Trophoblast cell (in vitro differentiated cells and primary cell): ENCODE measurements at regions not wholly inside any gene's neighbourhood (a gene's known extent, or its start where the extent isn't known, plus 50 kb on each side); places are given as distances from the start of the nearest gene placed in this dataset.
"Not testable (repeated sequence)": the region's sequence is repeated elsewhere in the genome, so short reads cannot be mapped to it uniquely, and the experiment has no call there.

Experiments used
- DNase-seq, 2 donors: peaks; one replicate each; pipeline ENCODE4 v3.0.0-alpha.2; 2016
- H2AFZ ChIP-seq: 2 replicates; pipeline ENCODE4 v1.6.1; 2013; ENCODE audit warnings: low read length, moderate library complexity, mild to moderate bottlenecking; ENCODE audit not compliant: insufficient read depth, poor library complexity
- H2AK5ac ChIP-seq: 2 replicates; pipeline ENCODE4 v1.6.1; 2013; ENCODE audit warnings: mild to moderate bottlenecking, low read length
- H2BK120ac ChIP-seq: 2 replicates; pipeline ENCODE4 v1.6.1; 2013; ENCODE audit warnings: low read length, mild to moderate bottlenecking, moderate library complexity; ENCODE audit not compliant: insufficient read depth, poor library complexity
- H2BK12ac ChIP-seq: 2 replicates; pipeline ENCODE4 v1.6.1; 2013; ENCODE audit warnings: mild to moderate bottlenecking, low read length, moderate library complexity
- H2BK5ac ChIP-seq: 2 replicates; pipeline ENCODE4 v1.6.1; 2013; ENCODE audit warnings: low read length, low read depth, moderate library complexity, mild to moderate bottlenecking; ENCODE audit not compliant: poor library complexity
- H3K14ac ChIP-seq: 2 replicates; pipeline ENCODE4 v1.6.1; 2013; ENCODE audit warnings: mild to moderate bottlenecking, low read length
- H3K18ac ChIP-seq: 2 replicates; pipeline ENCODE4 v1.6.1; 2013; ENCODE audit warnings: mild to moderate bottlenecking, low read length
- H3K23ac ChIP-seq: 2 replicates; pipeline ENCODE4 v1.6.1; 2013; ENCODE audit warnings: low read length
- H3K27ac ChIP-seq: 2 replicates; pipeline ENCODE4 v1.5.1; 2013; ENCODE audit warnings: low read depth, mild to moderate bottlenecking, inconsistent platforms, low read length, moderate library complexity
- H3K27me3 ChIP-seq: 2 replicates; pipeline ENCODE4 v1.6.1; 2013; ENCODE audit warnings: inconsistent platforms, mild to moderate bottlenecking, low read length, moderate library complexity; ENCODE audit not compliant: insufficient read depth
- H3K36me3 ChIP-seq, 2 experiments: 1 replicate in 1 of 2; 2 replicates in 1 of 2; pipeline ENCODE4 v1.6.1; 2013; ENCODE audit warnings: low read length in 2 of 2, mild to moderate bottlenecking in 2 of 2, moderate library complexity in 1 of 2; ENCODE audit not compliant: insufficient read depth in 2 of 2, control insufficient read depth in 1 of 2
- H3K4ac ChIP-seq: 2 replicates; pipeline ENCODE4 v1.6.1; 2013; ENCODE audit warnings: low read depth, mild to moderate bottlenecking, low read length, moderate library complexity
- H3K4me1 ChIP-seq, 2 experiments: 1 replicate in 1 of 2; 2 replicates in 1 of 2; pipeline ENCODE4 v1.6.1; 2013; ENCODE audit warnings: low read length in 2 of 2, mild to moderate bottlenecking in 2 of 2, moderate library complexity in 1 of 2; ENCODE audit not compliant: insufficient read depth in 2 of 2, control insufficient read depth in 1 of 2
- H3K4me2 ChIP-seq: 2 replicates; pipeline ENCODE4 v1.6.1; 2013; ENCODE audit warnings: inconsistent platforms, mild to moderate bottlenecking, low read length, moderate library complexity
- H3K4me3 ChIP-seq: 2 replicates; pipeline ENCODE4 v1.5.1; 2013; ENCODE audit warnings: mild to moderate bottlenecking, low read depth, low read length, inconsistent platforms
- H3K79me1 ChIP-seq: one replicate; pipeline ENCODE4 v1.6.1; 2013; ENCODE audit warnings: low read length
- H3K79me2 ChIP-seq: 2 replicates; pipeline ENCODE4 v1.6.1; 2013; ENCODE audit warnings: low read length, mild to moderate bottlenecking; ENCODE audit not compliant: control insufficient read depth, insufficient read depth, poor library complexity
- H3K9ac ChIP-seq: 2 replicates; pipeline ENCODE4 v1.6.1; 2013; ENCODE audit warnings: mild to moderate bottlenecking, low read length
- H3K9me3 ChIP-seq: 2 replicates; pipeline ENCODE4 v1.6.1; 2013; ENCODE audit warnings: low read depth, mild to moderate bottlenecking, control low read depth, inconsistent platforms, low read length; ENCODE audit not compliant: insufficient read depth
- H4K12ac ChIP-seq: 2 replicates; pipeline ENCODE4 v1.6.1; 2013; ENCODE audit warnings: low read depth, mild to moderate bottlenecking, low read length, moderate library complexity
- H4K8ac ChIP-seq: 2 replicates; pipeline ENCODE4 v1.6.1; 2013; ENCODE audit warnings: low read depth, mild to moderate bottlenecking, low read length, moderate library complexity
- H4K91ac ChIP-seq: one replicate; pipeline ENCODE4 v1.6.1; 2013; ENCODE audit warnings: low read depth, mild to moderate bottlenecking, low read length, moderate library complexity
- WGBS: extraction: QIAGEN DNeasy Blood & Tissue Kit; methylation state at CpG from one replicate; pipeline ENCODE4 v1.1.7; 2013; ENCODE audit warnings: missing lambda C conversion rate; ENCODE audit not compliant: insufficient read length, insufficient coverage; ENCODE audit errors: extremely low coverage; 5-methylcytosine and 5-hydroxymethylcytosine counted together

DNA sequence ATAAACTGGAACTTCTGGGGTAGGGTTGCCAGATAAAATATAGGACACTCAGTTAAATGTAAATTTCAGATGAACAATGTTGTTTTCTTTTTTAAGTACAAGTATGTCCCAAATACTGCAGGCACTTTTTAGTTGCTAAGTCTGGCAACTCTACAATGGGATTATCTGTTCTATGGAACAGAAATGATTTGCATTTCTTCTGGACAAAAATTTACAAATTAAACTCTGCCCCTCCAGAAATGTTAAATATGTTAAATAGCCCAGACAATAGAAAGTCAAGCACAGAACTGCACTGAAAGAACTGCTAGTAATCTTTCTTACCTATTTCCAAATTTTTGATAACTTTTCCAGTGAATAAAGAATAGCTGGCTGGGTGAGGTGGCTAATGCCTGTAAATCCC is 140.1 kb upstream of the DDX53 start:
- Histone ChIP-seq H3K4me2 (no peak overlapping the region), H3K36me3 (no peaks in the 10 kb centered on the region), H3K4me3 (no peak overlapping the region), H3K18ac (no peak overlapping the region), H4K12ac (no peak overlapping the region), H3K23ac (no peak overlapping the region), H3K14ac (no peak overlapping the region), H4K91ac (no peak overlapping the region), H2BK12ac (no peak overlapping the region), H2BK5ac (no peak overlapping the region), H2AFZ (no peak overlapping the region), H2AK5ac (no peak overlapping the region), H3K79me1 (no peaks in the 10 kb centered on the region), H3K4ac (no peak overlapping the region), H3K27me3 (no peaks in the 10 kb centered on the region), H3K9ac (no peak overlapping the region), H3K79me2 (no peaks in the 10 kb centered on the region), H3K9me3 (no peaks in the 10 kb centered on the region), H3K4me1 (no peaks in the 10 kb centered on the region), H3K27ac (no peak overlapping the region), H2BK120ac (no peak overlapping the region), H4K8ac (no peak overlapping the region)
- DNase-seq, result no peak

DNA sequence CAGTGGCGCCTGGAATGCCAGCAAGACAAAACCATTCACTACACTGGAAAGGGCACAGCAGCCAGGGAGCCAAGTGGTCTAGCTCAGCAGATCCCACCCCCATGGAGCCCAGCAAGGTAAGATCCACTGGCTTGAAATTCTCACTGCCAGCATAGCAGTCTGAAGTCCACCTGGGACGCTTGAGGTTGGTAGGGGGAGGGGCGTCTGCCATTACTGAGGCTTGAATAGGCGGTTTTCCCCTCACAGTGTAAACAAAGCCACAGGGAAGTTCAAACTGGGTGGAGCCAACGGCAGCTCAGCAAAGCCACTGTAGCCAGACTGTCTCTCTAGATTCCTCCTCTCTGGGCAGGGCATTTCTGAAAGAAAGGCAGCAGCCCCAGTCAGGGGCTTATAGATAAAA is 133.0 kb upstream of the DDX53 start:
- not testable (repeated sequence) for H3K9ac ChIP-seq, H2BK12ac ChIP-seq, H3K14ac ChIP-seq, H3K4me1 ChIP-seq, H3K9me3 ChIP-seq, H3K79me2 ChIP-seq, H3K79me1 ChIP-seq, H3K27me3 ChIP-seq, H3K23ac ChIP-seq, H2BK120ac ChIP-seq, H4K91ac ChIP-seq, H3K18ac ChIP-seq, H3K4me3 ChIP-seq, H2BK5ac ChIP-seq, H2AK5ac ChIP-seq, DNase-seq, H3K27ac ChIP-seq, H4K12ac ChIP-seq, H2AFZ ChIP-seq, H3K36me3 ChIP-seq, H3K4me2 ChIP-seq, H4K8ac ChIP-seq, H3K4ac ChIP-seq
- no CpG with 5 or more reads among the region's 5 CpGs for whole genome bisulfite sequencing

DNA sequence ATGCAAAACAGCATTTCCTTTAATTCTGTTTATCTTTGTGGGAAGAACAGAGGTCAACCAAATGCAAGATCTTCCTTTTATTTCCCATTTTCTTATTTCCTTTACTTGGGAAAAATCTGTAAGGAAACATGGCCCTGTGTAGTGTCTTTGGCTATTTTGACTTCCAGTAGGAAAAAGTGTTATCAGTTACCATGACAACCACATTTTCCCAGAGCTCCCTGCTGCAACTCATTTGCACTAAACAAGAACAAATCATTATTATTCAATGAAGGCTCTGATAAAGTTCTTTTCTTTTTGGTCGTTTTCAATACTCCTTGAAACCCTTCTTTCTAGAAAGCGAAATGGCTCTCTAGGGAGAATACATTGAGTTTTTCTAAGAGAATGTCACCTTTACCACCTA is 117.2 kb upstream of the DDX53 start:
- Histone ChIP-seq H2AK5ac (no peak overlapping the region), H3K9me3 (no peaks in the 10 kb centered on the region), H3K9ac (no peak overlapping the region), H3K27me3 (no peaks in the 10 kb centered on the region), H3K79me1 (no peaks in the 10 kb centered on the region), H4K8ac (no peak overlapping the region), H3K23ac (no peak overlapping the region), H3K36me3 (no peaks in the 10 kb centered on the region), H3K18ac (no peak overlapping the region), H3K79me2 (no peaks in the 10 kb centered on the region), H2AFZ (no peak overlapping the region), H3K4me3 (no peak overlapping the region), H4K91ac (no peak overlapping the region), H2BK5ac (no peak overlapping the region), H3K4me2 (no peak overlapping the region), H3K4me1 (no peaks in the 10 kb centered on the region), H2BK120ac (no peak overlapping the region), H3K4ac (no peak overlapping the region), H3K27ac (no peak overlapping the region), H2BK12ac (no peak overlapping the region), H3K14ac (no peak overlapping the region), H4K12ac (no peak overlapping the region)
- DNase-seq, result no peak
- no CpG with 5 or more reads among the region's 2 CpGs for WGBS

DNA sequence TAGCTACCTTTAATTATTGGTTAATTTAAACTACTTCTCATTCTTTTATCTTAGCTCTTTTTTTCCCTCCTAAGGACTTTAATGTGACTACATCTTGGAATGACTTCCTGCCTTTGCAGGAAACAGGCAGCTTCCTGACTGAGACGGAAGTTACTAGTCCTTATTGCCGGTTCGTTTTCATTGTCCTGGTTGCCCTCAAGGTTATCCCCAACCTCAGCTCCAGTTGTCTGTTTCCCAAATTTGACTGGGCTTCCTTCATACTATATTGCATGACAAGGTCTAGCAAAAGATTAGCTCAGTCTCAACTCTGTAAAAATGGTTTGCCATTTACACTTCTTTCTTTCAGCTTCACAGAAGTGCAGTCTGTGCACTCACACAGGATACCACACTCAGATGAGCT is 109.9 kb upstream of the DDX53 start:
- Histone ChIP-seq H3K14ac (no peak overlapping the region), H3K4me1 (no peaks in the 10 kb centered on the region), H3K79me2 (no peaks in the 10 kb centered on the region), H3K23ac (no peak overlapping the region), H3K27ac (no peak overlapping the region), H4K91ac (no peak overlapping the region), H3K4me3 (no peak overlapping the region), H3K4me2 (no peak overlapping the region), H2AK5ac (no peak overlapping the region), H4K12ac (no peak overlapping the region), H2AFZ (no peak overlapping the region), H3K9me3 (no peaks in the 10 kb centered on the region), H3K9ac (no peak overlapping the region), H4K8ac (no peak overlapping the region), H3K4ac (no peak overlapping the region), H2BK5ac (no peak overlapping the region), H3K36me3 (no peaks in the 10 kb centered on the region), H3K27me3 (no peaks in the 10 kb centered on the region), H2BK12ac (no peak overlapping the region), H3K18ac (no peak overlapping the region), H2BK120ac (no peak overlapping the region), H3K79me1 (no peaks in the 10 kb centered on the region)
- DNase-seq, result no peak
- WGBS, result no CpG with 5 or more reads among the region's 3 CpGs

DNA sequence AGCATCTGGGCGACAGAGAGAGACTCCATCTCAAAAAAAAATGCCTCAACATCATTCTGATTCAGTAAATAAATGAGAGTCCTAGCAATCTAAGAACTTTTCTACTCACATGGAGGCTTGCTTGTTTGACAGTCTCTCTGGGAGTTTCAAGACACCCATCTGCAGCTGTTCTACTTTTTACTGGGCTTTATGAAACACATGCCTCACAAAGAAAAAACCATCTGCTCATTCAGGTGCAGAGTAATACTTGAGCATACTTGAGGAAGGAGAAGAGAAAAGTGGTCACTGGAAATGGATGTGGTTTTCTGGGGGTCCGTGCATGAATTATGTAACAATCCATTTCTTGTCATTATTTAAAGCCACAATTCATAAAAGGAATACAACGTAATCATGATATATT is 87.1 kb upstream of the DDX53 start:
- no peak overlapping the region for H2BK120ac ChIP-seq
- no peaks in the 10 kb centered on the region for H3K9me3 ChIP-seq
- no peak overlapping the region for H3K4ac ChIP-seq
- no peak overlapping the region for H2AFZ ChIP-seq
- H4K12ac ChIP-seq, result no peak overlapping the region
- no peak for DNase-seq
- H3K18ac ChIP-seq, result no peak overlapping the region
- H3K14ac ChIP-seq, result no peak overlapping the region
- no peaks in the 10 kb centered on the region for H3K27me3 ChIP-seq
- no CpG with 5 or more reads among the region's 3 CpGs for WGBS
- no peak overlapping the region for H3K4me2 ChIP-seq
- no peaks in the 10 kb centered on the region for H3K4me1 ChIP-seq
- no peak overlapping the region for H4K91ac ChIP-seq
- H2BK12ac ChIP-seq, result no peak overlapping the region
- H4K8ac ChIP-seq, result no peak overlapping the region
- no peaks in the 10 kb centered on the region for H3K79me1 ChIP-seq
- no peak overlapping the region for H3K9ac ChIP-seq
- H3K36me3 ChIP-seq, result no peaks in the 10 kb centered on the region
- H3K79me2 ChIP-seq, result no peaks in the 10 kb centered on the region
- H3K4me3 ChIP-seq, result no peak overlapping the region
- H3K23ac ChIP-seq, result no peak overlapping the region
- H3K27ac ChIP-seq, result no peak overlapping the region
- H2AK5ac ChIP-seq, result no peak overlapping the region
- no peak overlapping the region for H2BK5ac ChIP-seq
